Progenitor cell of endocrine pancreas (in vitro differentiated cells): ENCODE measurements at regions not wholly inside any gene's neighbourhood (a gene's known extent, or its start where the extent isn't known, plus 50 kb on each side); places are given as distances from the start of the nearest gene placed in this dataset.
"Not testable (repeated sequence)": the region's sequence is repeated elsewhere in the genome, so short reads cannot be mapped to it uniquely, and the experiment has no call there.

Source experiments
- DNase-seq: peaks from one replicate; pipeline ENCODE4 v3.0.0; 2021; ENCODE audit warnings: low spot score; ENCODE audit not compliant: unreplicated experiment
- H3K27ac Mint-ChIP-seq: 2 replicates; pipeline ENCODE4 v1.8.0; 2021; ENCODE audit warnings: mild to moderate bottlenecking, moderate library complexity, mixed read lengths
- H3K27me3 Mint-ChIP-seq: 2 replicates; pipeline ENCODE4 v1.8.0; 2021; ENCODE audit warnings: mixed read lengths
- H3K36me3 Mint-ChIP-seq: 2 replicates; pipeline ENCODE4 v1.8.0; 2022; ENCODE audit warnings: mixed read lengths; ENCODE audit not compliant: insufficient read depth
- H3K4me1 Mint-ChIP-seq: 2 replicates; pipeline ENCODE4 v1.8.0; 2021; ENCODE audit warnings: low read depth, mixed read lengths
- H3K4me3 Mint-ChIP-seq: 2 replicates; pipeline ENCODE4 v1.8.0; 2021; ENCODE audit warnings: low read depth, mild to moderate bottlenecking, moderate library complexity, mixed read lengths
- H3K9me3 Mint-ChIP-seq: 2 replicates; pipeline ENCODE4 v1.8.0; 2021; ENCODE audit warnings: low read depth, mixed read lengths
- TF ChIP-seq, protein P1 (sequence below): fragments of 200-600 bp; sonication (generic); IDR thresholded peaks from one replicate; pipeline ENCODE4 v1.5.0; 2021; ENCODE audit warnings: antibody characterized with exemption, mild to moderate bottlenecking; ENCODE audit not compliant: unreplicated experiment

DNA sequence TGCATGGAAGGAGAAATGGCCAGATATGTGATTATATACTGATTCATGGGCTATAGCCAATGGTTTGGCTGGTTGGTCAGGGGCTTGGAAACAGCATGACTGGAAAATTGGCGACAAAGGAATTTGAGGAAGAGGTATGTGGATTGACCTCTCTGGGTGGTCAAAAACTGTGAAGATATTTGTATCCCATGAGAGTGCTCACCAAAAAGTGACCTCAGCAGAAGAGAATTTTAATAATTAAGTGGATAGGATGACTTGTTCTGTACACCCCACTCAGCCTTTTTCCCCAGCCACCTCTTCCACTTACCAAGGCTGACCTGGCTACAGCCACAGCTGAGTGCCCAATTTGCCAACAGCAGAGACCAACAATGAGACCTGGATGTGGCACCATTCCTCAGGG is 146.7 kb downstream of the GPR37 start:
- no peaks in the 10 kb centered on the region for H3K4me1 Mint-ChIP-seq
- no peak for DNase-seq
- H3K4me3 Mint-ChIP-seq: no peak overlapping the region
- H3K36me3 Mint-ChIP-seq: no peaks in the 10 kb centered on the region
- TF ChIP-seq, protein P1, sequence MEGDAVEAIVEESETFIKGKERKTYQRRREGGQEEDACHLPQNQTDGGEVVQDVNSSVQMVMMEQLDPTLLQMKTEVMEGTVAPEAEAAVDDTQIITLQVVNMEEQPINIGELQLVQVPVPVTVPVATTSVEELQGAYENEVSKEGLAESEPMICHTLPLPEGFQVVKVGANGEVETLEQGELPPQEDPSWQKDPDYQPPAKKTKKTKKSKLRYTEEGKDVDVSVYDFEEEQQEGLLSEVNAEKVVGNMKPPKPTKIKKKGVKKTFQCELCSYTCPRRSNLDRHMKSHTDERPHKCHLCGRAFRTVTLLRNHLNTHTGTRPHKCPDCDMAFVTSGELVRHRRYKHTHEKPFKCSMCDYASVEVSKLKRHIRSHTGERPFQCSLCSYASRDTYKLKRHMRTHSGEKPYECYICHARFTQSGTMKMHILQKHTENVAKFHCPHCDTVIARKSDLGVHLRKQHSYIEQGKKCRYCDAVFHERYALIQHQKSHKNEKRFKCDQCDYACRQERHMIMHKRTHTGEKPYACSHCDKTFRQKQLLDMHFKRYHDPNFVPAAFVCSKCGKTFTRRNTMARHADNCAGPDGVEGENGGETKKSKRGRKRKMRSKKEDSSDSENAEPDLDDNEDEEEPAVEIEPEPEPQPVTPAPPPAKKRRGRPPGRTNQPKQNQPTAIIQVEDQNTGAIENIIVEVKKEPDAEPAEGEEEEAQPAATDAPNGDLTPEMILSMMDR: no peak
- H3K27ac Mint-ChIP-seq: no peak overlapping the region
- no peaks in the 10 kb centered on the region for H3K27me3 Mint-ChIP-seq
- no peaks in the 10 kb centered on the region for H3K9me3 Mint-ChIP-seq

DNA sequence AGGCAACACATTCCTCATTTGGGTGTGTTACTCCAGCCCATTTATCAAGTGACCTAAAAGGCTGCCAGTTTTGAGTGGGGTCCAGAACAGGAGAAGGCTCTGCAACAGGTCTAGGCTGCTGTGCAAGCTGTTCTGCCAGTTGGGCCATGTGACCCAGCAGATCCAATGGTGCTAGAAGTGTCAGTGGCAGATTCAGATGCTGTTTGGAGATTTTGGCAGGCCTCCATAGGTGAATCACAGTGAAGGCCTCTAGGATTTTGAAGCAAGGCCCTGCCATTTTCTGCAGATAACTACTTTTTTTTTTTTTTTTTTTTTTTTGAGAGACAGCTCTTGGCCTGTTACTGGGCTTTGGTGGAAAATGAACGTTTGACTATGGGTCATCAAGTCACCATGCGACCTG is 147.5 kb downstream of the GPR37 start:
- H3K4me3 Mint-ChIP-seq, H3K36me3 Mint-ChIP-seq, H3K27me3 Mint-ChIP-seq, H3K27ac Mint-ChIP-seq, H3K9me3 Mint-ChIP-seq, H3K4me1 Mint-ChIP-seq, DNase-seq: not testable (repeated sequence)

DNA sequence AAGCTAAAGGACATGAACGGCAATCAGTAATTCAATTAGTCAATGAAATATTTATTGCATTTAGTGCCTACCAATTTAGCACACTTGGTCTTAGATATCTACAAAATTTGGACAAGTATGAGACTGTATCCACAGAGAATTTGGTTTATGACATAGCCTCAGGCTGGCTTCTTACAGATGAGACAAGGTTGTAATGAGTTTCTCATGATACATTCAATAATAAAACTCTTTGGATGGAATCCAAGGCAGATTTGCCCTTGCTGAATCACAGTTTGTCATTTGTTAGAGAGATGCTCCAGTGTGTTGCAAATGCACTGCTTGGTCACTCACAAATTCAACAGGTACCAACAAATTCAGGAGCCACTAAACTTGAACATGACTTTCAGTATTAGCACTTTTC is 162.5 kb downstream of the GPR37 start:
- Mint-ChIP-seq H3K27me3 (no peaks in the 10 kb centered on the region), H3K27ac (no peak overlapping the region), H3K36me3 (no peaks in the 10 kb centered on the region), H3K4me1 (no peaks in the 10 kb centered on the region), H3K4me3 (no peak overlapping the region), H3K9me3 (no peaks in the 10 kb centered on the region)
- DNase-seq: no peak
- TF ChIP-seq, protein P1: no peak

DNA sequence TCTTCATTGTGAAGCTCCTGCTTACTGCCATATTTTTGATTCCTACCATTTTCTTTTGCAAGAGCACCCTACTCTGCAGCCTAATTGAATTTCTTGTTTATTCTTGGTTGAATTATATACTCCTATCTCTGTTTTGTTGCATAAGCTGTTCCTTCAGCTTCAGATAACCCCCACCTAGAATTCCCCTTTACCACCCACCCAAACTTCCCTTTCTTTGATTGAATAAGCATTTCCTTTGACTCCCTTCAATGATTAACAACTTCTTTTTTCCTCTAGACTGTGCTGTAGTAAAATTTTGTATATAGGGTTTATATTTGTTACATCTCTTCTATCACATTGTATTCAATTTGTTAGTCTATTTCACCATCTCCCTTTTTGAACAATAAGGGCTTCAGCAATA is 168.1 kb downstream of the GPR37 start:
- H3K27ac Mint-ChIP-seq: no peak overlapping the region

DNA sequence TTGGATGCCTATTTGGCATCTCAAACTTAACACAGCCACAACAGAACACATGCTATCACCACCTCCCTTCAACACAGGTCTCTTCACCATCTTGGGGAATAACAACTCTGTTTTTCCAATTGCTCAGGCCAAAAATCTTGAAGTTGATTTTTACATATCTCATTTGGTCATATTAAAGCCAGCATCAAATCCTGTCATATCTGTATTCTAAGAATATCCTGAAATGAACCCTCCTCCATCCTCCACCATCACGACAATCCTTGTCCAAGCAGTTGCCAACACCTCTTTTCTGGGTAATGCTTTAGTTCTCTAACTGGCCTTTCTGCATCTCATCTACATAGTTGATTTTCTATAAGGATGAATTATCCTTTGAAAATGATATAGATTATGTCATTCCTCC is 168.7 kb downstream of the GPR37 start:
- Mint-ChIP-seq H3K36me3 (no peaks in the 10 kb centered on the region), H3K27ac (no peak overlapping the region), H3K4me1 (no peaks in the 10 kb centered on the region), H3K4me3 (no peak overlapping the region), H3K27me3 (no peaks in the 10 kb centered on the region), H3K9me3 (no peaks in the 10 kb centered on the region)
- DNase-seq: no peak
- TF ChIP-seq, protein P1: no peak

More for the DNA sequence above, 168.1 kb downstream of the GPR37 start:
- DNase-seq: no peak
- Mint-ChIP-seq H3K4me3 (no peak overlapping the region), H3K36me3 (no peaks in the 10 kb centered on the region), H3K4me1 (no peaks in the 10 kb centered on the region), H3K27me3 (no peaks in the 10 kb centered on the region), H3K9me3 (no peaks in the 10 kb centered on the region)
- TF ChIP-seq, protein P1: no peak

DNA sequence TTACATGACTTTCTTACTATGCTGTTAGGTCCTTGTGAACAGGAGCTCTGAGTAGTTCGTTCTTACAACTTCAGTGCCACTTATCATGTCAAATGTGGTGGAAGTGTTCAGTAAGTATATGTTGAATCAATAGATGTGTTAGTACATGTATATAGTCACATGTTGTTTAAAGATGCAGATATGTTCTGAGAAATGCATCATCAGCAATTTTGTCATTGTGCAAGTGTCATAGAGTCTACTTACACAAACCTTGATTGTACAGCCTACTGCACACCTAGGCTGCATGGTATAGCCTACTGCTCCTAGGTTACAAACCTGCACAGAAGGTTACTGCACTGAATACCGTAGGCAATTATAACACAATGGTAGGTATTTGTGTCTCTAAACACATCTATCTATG is 174.8 kb downstream of the GPR37 start:
- TF ChIP-seq, protein P1: no peak
- Mint-ChIP-seq H3K36me3 (no peaks in the 10 kb centered on the region), H3K9me3 (no peaks in the 10 kb centered on the region), H3K27ac (no peak overlapping the region), H3K4me1 (no peaks in the 10 kb centered on the region), H3K4me3 (no peak overlapping the region), H3K27me3 (no peaks in the 10 kb centered on the region)
- DNase-seq: no peak
